ENCODE measurements at regions not wholly inside any gene's neighbourhood (a gene's known extent, or its start where the extent isn't known, plus 50 kb on each side); places are given as distances from the start of the nearest gene placed in this dataset.

GRCh38 chr3:17811646-17812045 is 69.2 kb upstream of the TBC1D5 start:
- TF ChIP-seq HOXA7 (CRISPR knock-in tag; IDR thresholded peaks at IDR 0.05) (no peak), HEYL (CRISPR knock-in tag; IDR thresholded peaks at IDR 0.05) (no peak), NPAS2 (CRISPR knock-in tag; IDR thresholded peaks at IDR 0.05; ENCODE audit: borderline replicate concordance) (no peak), FOXS1 (CRISPR knock-in tag; IDR thresholded peaks at IDR 0.05) (no peak), HES2 (IDR thresholded peaks at IDR 0.05) (no peak), REST (IDR thresholded peaks at IDR 0.05) (no peak), TFCP2L1 (CRISPR knock-in tag; IDR thresholded peaks at IDR 0.05) (no peak), GATA3 (IDR thresholded peaks at IDR 0.05; ENCODE audit: borderline replicate concordance) (no peak), JUNB (IDR thresholded peaks at IDR 0.05) (no peak), CBX2 (IDR thresholded peaks at IDR 0.05; ENCODE audit: borderline replicate concordance, low read depth) (no peak), TP53 (CRISPR knock-in tag; IDR thresholded peaks at IDR 0.05) (no peak), HOXB13 (CRISPR knock-in tag; IDR thresholded peaks at IDR 0.05; ENCODE audit: low read depth) (no peak), NR3C1 (IDR thresholded peaks at IDR 0.05) (no peak), ZSCAN20 (CRISPR knock-in tag; IDR thresholded peaks at IDR 0.05) (no peak), CTCF (IDR thresholded peaks at IDR 0.05) (no peak)
- Histone ChIP-seq H3K9me3 (no peaks in the 10 kb centered on the region), H3K4me3 (no peak overlapping the region), H3K4me2 (no peak overlapping the region), H3K4me1 (0 out of 3 replicates have a peak, but pooled peaks cover 3% of the 10 kb centered on the region), H3K27ac (no peak overlapping the region)
- ATAC-seq (no peak), FAIRE-seq (no peak), DNase-seq (ENCODE audit: low read depth in 1 of 2, low spot score in 1 of 2) (no peak)
- ChIA-PET CTCF (no interaction called here), POLR2A (no interaction called here)

- TF ChIP-seq RAD21 (conservative IDR thresholded peaks at IDR 0.05 in 1 of 2, IDR thresholded peaks at IDR 0.05 in 1 of 2) (peak; percentile 23 to 39; a peak in 1 of 5 replicates), KDM1A (IDR thresholded peaks at IDR 0.05; ENCODE audit: low read depth) (no peak), CTCF (IDR thresholded peaks at IDR 0.05) (peak; percentile 46), HMGXB4 (CRISPR knock-in tag; IDR thresholded peaks at IDR 0.05; ENCODE audit: borderline replicate concordance) (no peak), EHMT2 (IDR thresholded peaks at IDR 0.05; ENCODE audit: low read depth) (no peak), FOSL2 (IDR thresholded peaks at IDR 0.05) (no peak), FOSL2 (CRISPR knock-in tag; IDR thresholded peaks at IDR 0.05) (no peak), CBX2 (IDR thresholded peaks at IDR 0.05; ENCODE audit: borderline replicate concordance, low read depth) (no peak), CHD2 (IDR thresholded peaks at IDR 0.05; ENCODE audit: low read length, partially characterized antibody) (no peak)
- Histone ChIP-seq H3K4me1 (0 out of 3 replicates have a peak, but pooled peaks cover 3% of the 10 kb centered on the region), H3K27ac (no peak overlapping the region), H3K4me3 (no peak overlapping the region), H3K9me3 (no peaks in the 10 kb centered on the region), H3K4me2 (no peak overlapping the region)
- FAIRE-seq (no peak), DNase-seq (ENCODE audit: low read depth in 1 of 2, low spot score in 1 of 2) (peak in 1 of 2 experiments; percentile 19), ATAC-seq (peak in 1 of 2 experiments; percentile 47; a peak in 1 of 6 replicates)
- ChIA-PET POLR2A (no interaction called here), CTCF (interaction anchor here (0.6 kb wide), 1 partner anchor 1171 kb away, joined by 3 read pairs; no protein-coding TSS in a partner anchor)
These were observed 68.3 kb upstream of the TBC1D5 start for GRCh38 chr3:17810759-17811158.

Data from A549 (cell line).